NCI-H510A treated with DMSO at 0.1 percent for 48 hours (cell line): ENCODE measurements at regions not wholly inside any gene's neighbourhood (a gene's known extent, or its start where the extent isn't known, plus 50 kb on each side); places are given as distances from the start of the nearest gene placed in this dataset.
A peak's percentile ranks its signal among the peaks of the same experiment; 100 is the strongest.

Experiments
- DNase-seq: peaks from one replicate; lab custom pipeline; 2025; lab: John Stamatoyannopoulos, UW

DNA sequence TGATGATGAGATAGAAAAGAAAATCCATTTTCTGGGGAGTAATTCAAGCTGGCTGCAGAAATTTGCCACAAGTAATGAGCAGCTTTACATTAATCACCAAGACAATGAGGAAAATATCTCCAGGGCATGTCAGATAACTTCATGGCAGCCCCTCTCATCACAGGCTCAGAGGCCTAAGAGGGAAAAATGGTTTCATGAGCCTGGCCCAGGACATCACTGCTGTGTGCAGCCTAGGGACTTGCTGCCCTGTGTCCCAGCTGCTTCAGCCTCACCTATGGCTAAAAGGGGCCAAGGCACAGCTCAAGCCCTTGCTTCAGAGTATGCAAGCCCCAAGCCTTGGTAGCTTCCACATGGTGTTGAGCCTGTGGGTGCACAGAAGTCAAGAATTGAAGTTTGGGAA, 161.7 kb downstream of the OPA1 start:
- DNase-seq: no peak

GRCh38 chr3:193756536-193756935, 163.5 kb downstream of the OPA1 start:
- DNase-seq: no peak

DNA sequence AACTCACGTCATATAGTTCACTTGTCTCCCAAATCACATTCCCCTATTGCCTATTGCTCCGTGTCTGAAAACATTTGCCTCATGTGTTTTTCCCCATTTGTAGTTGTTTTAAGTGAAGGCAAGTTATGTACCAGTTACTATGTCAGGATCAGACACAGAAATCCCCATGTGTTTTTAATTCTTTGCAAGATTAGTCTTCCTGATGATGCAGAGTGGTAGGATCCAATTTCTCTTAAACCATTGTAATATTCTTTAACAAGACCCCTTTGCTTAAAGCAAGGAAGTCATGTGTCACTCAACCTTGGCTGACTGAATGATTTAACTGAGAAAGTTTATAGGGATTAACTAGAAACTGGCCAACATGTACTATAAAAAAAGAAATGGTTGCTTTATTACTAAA, 164.4 kb downstream of the OPA1 start:
- no peak for DNase-seq

- DNase-seq: no peak
Measured at GRCh38 chr3:193761969-193762368, 169.0 kb downstream of the OPA1 start.

DNA sequence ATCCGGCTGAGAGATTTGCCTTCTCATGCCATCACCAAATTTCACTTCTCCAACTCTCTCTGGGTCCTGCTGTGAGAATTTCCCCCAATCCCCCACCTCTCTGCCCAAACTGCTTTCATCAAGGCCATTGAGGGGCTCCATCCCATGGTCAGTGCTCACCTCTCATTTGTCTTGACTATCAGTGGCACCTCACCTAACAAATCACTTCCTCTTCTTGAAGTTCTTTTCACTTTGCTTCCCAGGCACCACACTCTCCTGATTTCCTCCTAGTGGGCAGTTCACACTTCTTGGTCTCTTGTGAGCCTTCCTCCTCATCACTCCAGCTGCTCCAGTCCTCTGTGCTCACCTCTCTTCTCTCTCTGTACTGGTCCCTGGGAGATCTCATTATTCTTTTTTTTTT, 169.6 kb downstream of the OPA1 start:
- no peak for DNase-seq

- no peak for DNase-seq
Measured at GRCh38 chr3:193764959-193765358, 172.0 kb downstream of the OPA1 start.

GRCh38 chr3:193767353-193768069, 174.5 kb downstream of the OPA1 start:
- no peak for DNase-seq

- no peak for DNase-seq
Measured at GRCh38 chr3:193768070-193768394, 175.0 kb downstream of the OPA1 start.

DNA sequence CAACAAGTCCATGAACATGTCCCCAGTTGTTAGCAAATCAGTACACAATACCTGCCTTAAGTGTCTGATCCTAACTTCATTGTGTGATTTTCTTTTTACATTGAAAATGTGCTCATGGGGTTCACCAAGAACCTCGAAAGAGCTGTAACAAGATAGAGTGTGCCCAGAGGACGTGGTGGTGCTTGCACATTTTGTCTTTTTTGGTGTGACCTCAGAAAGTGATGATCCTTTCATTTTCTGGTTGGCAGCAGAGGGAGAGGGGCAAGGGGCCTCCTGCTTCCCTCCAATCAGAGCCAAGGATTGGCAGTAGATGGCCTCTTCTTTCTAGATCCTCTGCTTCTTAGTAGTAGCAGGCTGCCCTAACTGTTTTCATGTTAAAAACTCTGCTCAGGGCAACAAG, 176.4 kb downstream of the OPA1 start:
- DNase-seq: no peak

- peak; percentile 89 for DNase-seq
Measured at GRCh38 chr3:193771011-193771652, 178.1 kb downstream of the OPA1 start.

- DNase-seq: peak; percentile 30
Measured at GRCh38 chr3:193771653-193772421, 178.8 kb downstream of the OPA1 start.

GRCh38 chr3:193772422-193772763, 179.4 kb downstream of the OPA1 start:
- no peak for DNase-seq

- DNase-seq: no peak
Measured at GRCh38 chr3:193773266-193774220, 180.5 kb downstream of the OPA1 start.

DNA sequence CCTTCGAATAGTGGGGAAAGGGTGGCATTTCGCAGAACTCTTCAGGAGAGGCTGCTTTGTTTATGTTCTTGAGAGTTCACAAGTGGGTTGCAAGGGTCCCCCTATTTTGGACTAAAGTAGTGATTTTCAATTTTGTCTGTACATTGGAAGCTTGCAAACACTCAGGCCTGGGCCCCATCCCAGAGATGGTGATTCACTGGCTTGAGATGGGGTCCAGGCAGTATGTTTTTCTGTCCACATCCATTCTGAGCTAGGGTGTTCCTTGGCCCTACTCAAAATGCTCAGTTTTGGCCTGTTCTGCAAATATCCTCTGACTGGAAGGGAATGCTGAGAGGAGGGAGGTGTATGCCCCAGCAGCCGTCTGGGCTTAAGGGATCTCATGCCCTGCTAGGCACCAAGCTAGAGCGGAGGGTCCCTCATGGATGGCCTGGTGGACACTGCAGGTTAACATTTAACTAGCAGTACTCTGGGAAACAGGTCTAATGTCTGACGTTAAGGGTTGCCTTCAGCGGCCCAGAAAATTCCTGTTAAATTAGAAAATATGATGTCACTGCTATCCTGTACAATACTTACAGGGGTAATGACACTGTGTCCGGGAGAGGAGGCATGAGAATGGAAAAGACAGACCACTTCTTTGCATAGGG, 181.4 kb downstream of the OPA1 start:
- DNase-seq: no peak

DNA sequence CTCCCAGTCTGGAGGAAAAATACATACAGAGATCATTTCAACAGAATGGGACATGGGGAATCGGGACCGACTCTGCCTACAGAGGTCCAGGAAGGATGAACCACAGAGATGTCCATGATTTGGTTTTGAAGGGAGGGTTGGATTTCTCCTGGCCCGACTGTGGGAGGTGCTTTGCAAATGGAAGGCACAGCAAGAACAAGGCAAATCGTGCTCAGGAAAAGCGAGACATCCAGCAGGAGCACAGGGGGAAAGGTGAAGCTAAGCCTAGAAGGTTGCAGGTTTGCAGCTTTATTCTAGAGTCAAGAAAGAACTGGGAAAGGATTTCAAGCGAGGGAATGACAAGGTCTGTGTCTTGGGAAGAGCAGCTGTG, 181.9 kb downstream of the OPA1 start:
- no peak for DNase-seq

DNA sequence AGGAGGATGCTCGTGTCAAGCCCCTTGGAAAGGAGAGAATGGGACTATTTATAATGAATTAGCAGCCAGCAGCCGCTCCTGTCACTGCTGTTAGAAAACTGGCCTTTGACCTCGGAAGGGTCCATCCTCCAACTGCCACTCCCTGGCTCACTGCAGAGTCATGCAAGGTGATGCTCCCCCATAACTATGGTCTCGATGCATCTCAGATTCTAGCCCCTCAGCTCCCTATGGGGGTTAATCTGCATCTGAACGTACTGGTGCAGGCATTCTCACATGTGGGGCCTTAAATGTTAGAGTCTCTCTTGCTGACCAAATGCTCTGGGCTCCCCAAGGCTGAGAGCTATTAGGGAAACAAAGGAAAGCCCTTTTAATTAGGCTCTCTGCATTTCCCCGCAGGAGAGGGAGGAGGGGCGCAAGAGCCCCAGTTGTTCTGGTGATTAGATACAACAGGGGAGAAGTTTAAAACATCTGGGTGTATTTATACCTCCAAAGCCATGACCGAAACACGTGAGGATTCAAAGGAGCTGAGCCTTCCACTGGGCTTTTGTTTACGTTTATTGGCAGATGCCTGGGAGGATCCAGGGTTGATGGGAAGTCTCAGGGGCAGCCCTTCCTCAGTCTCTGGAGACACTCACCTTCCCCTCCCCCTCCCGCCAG, 182.5 kb downstream of the OPA1 start:
- DNase-seq: no peak

GRCh38 chr3:193776626-193777358, 183.8 kb downstream of the OPA1 start:
- DNase-seq: no peak

DNA sequence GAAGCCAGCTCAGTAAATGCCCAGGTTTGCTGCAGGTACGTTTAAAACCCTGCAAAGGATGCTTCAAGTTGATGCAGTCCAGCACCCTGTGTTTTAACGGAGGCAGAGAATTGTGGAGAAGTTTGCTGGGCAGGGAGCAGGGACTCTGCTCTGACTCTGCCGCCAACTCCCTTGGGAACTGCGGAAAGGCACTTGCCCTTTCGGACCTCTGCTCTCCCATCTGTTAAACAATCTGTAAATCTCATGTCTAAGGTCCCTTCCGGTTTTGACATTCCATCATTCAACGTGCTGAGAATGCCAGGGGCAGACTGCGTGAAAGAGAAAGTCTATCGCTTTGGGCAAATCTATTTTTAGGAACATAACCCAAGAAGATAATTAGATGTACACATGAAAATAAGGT, 184.5 kb downstream of the OPA1 start:
- no peak for DNase-seq

DNA sequence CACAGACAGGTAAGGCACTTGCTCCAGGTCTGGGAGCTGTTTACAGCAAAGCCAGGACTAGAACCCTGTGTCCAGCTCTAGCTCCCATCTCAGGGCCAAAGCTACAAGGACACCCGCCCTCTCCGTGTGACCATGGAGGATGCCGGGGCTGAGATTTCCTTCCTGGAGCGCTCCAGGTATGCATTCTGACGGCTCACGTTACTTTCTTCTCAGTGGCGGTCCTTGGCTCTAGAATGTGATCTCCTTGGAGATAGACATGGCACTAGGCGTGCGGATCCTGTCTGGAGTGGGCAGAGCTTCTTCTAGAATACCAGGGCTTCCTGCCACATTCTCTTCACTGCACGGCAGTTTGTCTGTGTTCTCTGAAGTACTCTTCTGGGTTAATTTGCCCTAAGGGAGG, 185.7 kb downstream of the OPA1 start:
- DNase-seq: no peak

- DNase-seq: no peak
Measured at GRCh38 chr3:193779933-193780332, 186.9 kb downstream of the OPA1 start.

GRCh38 chr3:193780397-193780796, 187.4 kb downstream of the OPA1 start:
- no peak for DNase-seq
